Stomach (tissue), 8 donors: ENCODE measurements at regions not wholly inside any gene's neighbourhood (a gene's known extent, or its start where the extent isn't known, plus 50 kb on each side); places are given as distances from the start of the nearest gene placed in this dataset.

Source experiments
- DNase-seq, 2 donors: peaks; one replicate each; pipeline versions ENCODE4 v3.0.0 to v3.0.0-alpha.2; 2013 to 2019
- H3K27ac ChIP-seq, 5 donors: fragments of 200-600 bp in 4 of 5; sonication (generic) in 4 of 5; one replicate each; pipeline ENCODE4 v1.5.1; 2013 to 2019; ENCODE audit warnings: mild to moderate bottlenecking in 1 of 5, moderate library complexity in 1 of 5
- H3K27me3 ChIP-seq, 3 donors: fragments of 200-600 bp; sonication (generic); one replicate each; pipeline ENCODE4 v1.5.1; 2017 to 2019; ENCODE audit warnings: mixed run types in 1 of 3
- H3K36me3 ChIP-seq, 4 donors: fragments of 200-600 bp; sonication (generic); 1 replicate in 3 of 4; 2 replicates in 1 of 4; pipeline ENCODE4 v1.5.1; 2016 to 2019
- H3K4me1 ChIP-seq, 4 donors: fragments of 200-600 bp; sonication (generic); one replicate each; pipeline ENCODE4 v1.5.1; 2016 to 2019
- H3K4me3 ChIP-seq, 4 donors: fragments of 200-600 bp; sonication (generic) in 3 of 4; one replicate each; pipeline ENCODE4 v1.5.1; 2016 to 2019; ENCODE audit warnings: mild to moderate bottlenecking in 1 of 4
- H3K9me3 ChIP-seq, 4 donors: fragments of 200-600 bp; sonication (generic); one replicate each; pipeline ENCODE4 v1.5.1; 2016 to 2019
- EP300 ChIP-seq: sonication (generic); formaldehyde crosslinking; IDR thresholded peaks from one replicate; pipeline ENCODE4 v1.6.1; 2017; ENCODE audit warnings: antibody characterized with exemption
- POLR2A ChIP-seq, 4 donors: fragments of 450-650 bp; IDR thresholded peaks; one replicate each; pipeline ENCODE4 v1.6.1; 2016; ENCODE audit warnings: antibody characterized with exemption in 4 of 4, control low read depth in 2 of 4, mild to moderate bottlenecking in 1 of 4, moderate library complexity in 1 of 4
- POLR2AphosphoS5 ChIP-seq, 3 donors: sonication (generic); formaldehyde crosslinking; IDR thresholded peaks; one replicate each; pipeline ENCODE4 v1.6.1; 2016; ENCODE audit warnings: antibody characterized with exemption in 3 of 3
- WGBS, 5 donors: extraction: QIAGEN DNeasy Blood & Tissue Kit in 3 of 5; methylation state at CpG; one replicate each; pipeline versions ENCODE4 v1.1.5 to v1.1.7; 2013 to 2018; 5-methylcytosine and 5-hydroxymethylcytosine counted together
- intact Hi-C: fragments of 100-400 bp; cut with DNase I; formaldehyde crosslinking; loops from one replicate; pipeline ENCODE4 v1.15.1; 2023; ENCODE audit warnings: low total_unique reads
- TF ChIP-seq, protein P1 (sequence below), 7 experiments: fragments of 450-650 bp in 4 of 7; fragments of 200-600 bp in 3 of 7; sonication (generic) in 3 of 7; IDR thresholded peaks; one replicate each; pipeline ENCODE4 v1.5.1; 2016 to 2019; ENCODE audit warnings: antibody characterized with exemption in 7 of 7, control low read depth in 2 of 7, mild to moderate bottlenecking in 1 of 7
- donor health status: healthy with polysubstance abuse.
- donor health status: Bipolar disorder and iron deficiency.
- donor health status: healthy.

DNA sequence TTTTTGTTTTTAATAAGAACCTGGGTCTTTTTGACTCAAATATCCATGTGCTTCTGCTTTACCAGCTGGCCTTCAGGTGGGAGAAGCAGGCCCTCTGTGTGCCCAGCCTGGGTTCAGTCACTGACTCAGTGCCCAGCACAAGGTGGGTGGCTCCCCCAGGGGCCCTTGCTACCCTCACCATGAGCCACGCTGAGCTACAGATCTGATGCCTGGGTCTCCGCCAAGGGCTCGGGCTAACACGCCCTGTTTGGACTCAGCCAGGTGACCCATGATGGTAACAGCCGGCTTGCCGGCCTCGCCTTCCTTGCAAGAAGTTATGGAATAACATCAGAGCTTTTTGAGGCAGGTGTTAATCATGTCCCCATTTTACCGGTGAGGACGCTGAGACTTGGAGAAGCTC lies 109.5 kb upstream of the NLRP1 start:
- no peak overlapping the region for H3K27ac ChIP-seq
- peaks cover 0 to 34% (median 3%) of the 10 kb centered on the region in 3 donors for H3K27me3 ChIP-seq
- H3K36me3 ChIP-seq: no peaks in the 10 kb centered on the region
- no peaks in the 10 kb centered on the region for H3K4me1 ChIP-seq
- WGBS, 5 donors: 74 to 81% (median 78%) methylated on average over 9 of the region's 9 CpGs
- TF ChIP-seq POLR2AphosphoS5 (IDR thresholded peaks at IDR 0.05) (no peak), POLR2A (IDR thresholded peaks at IDR 0.05) (no peak), EP300 (no peak)
- TF ChIP-seq, protein P1, sequence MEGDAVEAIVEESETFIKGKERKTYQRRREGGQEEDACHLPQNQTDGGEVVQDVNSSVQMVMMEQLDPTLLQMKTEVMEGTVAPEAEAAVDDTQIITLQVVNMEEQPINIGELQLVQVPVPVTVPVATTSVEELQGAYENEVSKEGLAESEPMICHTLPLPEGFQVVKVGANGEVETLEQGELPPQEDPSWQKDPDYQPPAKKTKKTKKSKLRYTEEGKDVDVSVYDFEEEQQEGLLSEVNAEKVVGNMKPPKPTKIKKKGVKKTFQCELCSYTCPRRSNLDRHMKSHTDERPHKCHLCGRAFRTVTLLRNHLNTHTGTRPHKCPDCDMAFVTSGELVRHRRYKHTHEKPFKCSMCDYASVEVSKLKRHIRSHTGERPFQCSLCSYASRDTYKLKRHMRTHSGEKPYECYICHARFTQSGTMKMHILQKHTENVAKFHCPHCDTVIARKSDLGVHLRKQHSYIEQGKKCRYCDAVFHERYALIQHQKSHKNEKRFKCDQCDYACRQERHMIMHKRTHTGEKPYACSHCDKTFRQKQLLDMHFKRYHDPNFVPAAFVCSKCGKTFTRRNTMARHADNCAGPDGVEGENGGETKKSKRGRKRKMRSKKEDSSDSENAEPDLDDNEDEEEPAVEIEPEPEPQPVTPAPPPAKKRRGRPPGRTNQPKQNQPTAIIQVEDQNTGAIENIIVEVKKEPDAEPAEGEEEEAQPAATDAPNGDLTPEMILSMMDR (IDR thresholded peaks at IDR 0.05): no peak
- no peak for DNase-seq
- intact Hi-C loops: no loop called here
- no peak overlapping the region for H3K4me3 ChIP-seq
- H3K9me3 ChIP-seq: peaks cover 0 to 6% (median 4%) of the 10 kb centered on the region in 4 donors

DNA sequence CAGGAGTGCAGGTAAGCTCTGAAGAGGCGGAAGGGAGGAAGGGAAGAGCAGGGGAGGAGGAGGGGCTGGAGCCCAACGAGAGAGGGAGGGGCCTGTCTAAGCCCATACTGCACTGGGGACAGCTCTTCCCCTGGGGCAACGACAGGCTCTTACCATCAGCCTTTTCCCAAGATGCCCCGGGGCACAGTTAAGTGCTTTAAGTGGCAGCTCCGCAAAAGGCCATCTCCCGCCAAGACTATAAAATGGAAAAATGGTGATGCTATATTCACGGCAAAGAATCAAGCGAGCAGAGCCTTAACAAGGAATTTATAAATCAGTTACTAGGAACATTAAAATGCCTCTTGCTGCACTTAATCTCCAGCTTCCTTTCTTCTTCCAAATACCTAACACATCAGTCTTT lies 110.2 kb upstream of the NLRP1 start:
- DNase-seq: no peak
- WGBS, 5 donors: 40 to 53% (median 45%) methylated on average over 8 of the region's 8 CpGs
- intact Hi-C loops: no loop called here
- Histone ChIP-seq H3K36me3 (no peaks in the 10 kb centered on the region), H3K27ac (no peak overlapping the region), H3K4me1 (no peaks in the 10 kb centered on the region), H3K4me3 (no peak overlapping the region), H3K9me3 (peaks cover 0 to 11% (median 9%) of the 10 kb centered on the region in 4 donors), H3K27me3 (peaks cover 0 to 34% (median 0%) of the 10 kb centered on the region in 3 donors)
- TF ChIP-seq, protein P1 (IDR thresholded peaks at IDR 0.05): no peak
- TF ChIP-seq EP300 (no peak), POLR2AphosphoS5 (IDR thresholded peaks at IDR 0.05) (no peak), POLR2A (IDR thresholded peaks at IDR 0.05) (no peak)

DNA sequence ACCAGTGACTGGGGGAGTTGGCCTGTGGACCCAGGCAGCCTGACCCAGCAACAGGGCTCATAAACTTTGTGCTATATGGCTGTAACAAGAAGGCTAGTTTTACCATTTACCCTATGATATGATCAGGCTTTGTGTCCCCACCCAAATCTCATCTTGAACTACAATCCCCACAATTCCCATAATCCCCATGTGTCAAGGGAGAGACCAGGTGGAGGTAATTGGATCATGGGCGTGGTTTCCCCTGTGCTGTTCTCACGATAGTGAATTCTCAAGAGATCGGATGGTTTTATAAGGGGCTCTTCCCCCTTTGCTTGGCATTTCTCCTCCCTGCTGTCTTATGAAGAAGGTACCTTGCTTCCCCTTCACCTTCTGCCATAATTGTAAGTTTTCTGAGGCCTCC lies 111.2 kb upstream of the NLRP1 start:
- H3K4me3 ChIP-seq: no peak overlapping the region
- DNase-seq: no peak
- H3K4me1 ChIP-seq: no peaks in the 10 kb centered on the region
- WGBS, 5 donors: 37 to 51% (median 38%) methylated on average over 3 of the region's 3 CpGs
- peaks cover 0 to 34% (median 4%) of the 10 kb centered on the region in 3 donors for H3K27me3 ChIP-seq
- intact Hi-C loops: no loop called here
- no peak overlapping the region for H3K27ac ChIP-seq
- no peaks in the 10 kb centered on the region for H3K36me3 ChIP-seq
- TF ChIP-seq POLR2A (IDR thresholded peaks at IDR 0.05) (no peak), EP300 (no peak), POLR2AphosphoS5 (IDR thresholded peaks at IDR 0.05) (no peak)
- TF ChIP-seq, protein P1 (IDR thresholded peaks at IDR 0.05): no peak
- peaks cover 0 to 12% (median 9%) of the 10 kb centered on the region in 4 donors for H3K9me3 ChIP-seq

DNA sequence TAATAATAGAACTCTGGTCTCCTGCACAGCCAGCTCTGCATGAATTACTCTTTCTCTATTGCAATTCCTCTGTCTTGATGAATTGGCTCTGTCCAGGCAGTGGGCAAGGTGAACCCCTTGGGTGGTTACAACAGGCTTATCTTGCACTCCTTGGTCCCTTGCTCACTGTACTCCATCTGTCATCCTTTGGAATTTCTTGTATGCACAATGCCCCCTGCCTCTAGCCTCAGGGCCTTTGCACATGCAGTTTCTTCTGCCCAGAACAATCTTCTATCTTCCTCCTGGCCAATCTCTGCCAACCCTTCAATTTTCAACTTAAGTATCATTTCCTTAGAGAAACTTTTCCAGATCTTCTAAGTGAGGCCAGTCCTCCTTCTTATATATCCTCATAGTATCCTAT lies 114.7 kb upstream of the NLRP1 start:
- DNase-seq: no peak
- no peak overlapping the region for H3K27ac ChIP-seq
- peaks cover 0 to 32% (median 21%) of the 10 kb centered on the region in 4 donors for H3K9me3 ChIP-seq
- peaks cover 0 to 47% (median 4%) of the 10 kb centered on the region in 3 donors for H3K27me3 ChIP-seq
- TF ChIP-seq POLR2AphosphoS5 (IDR thresholded peaks at IDR 0.05): no peak
- no peak for TF ChIP-seq POLR2A (IDR thresholded peaks at IDR 0.05)
- TF ChIP-seq EP300: no peak
- TF ChIP-seq, protein P1 (IDR thresholded peaks at IDR 0.05): no peak
- no peaks in the 10 kb centered on the region for H3K36me3 ChIP-seq
- no peaks in the 10 kb centered on the region for H3K4me1 ChIP-seq
- no peak overlapping the region for H3K4me3 ChIP-seq
- intact Hi-C loops: no loop called here
